ENCODE measurements at regions not wholly inside any gene's neighbourhood (a gene's known extent, or its start where the extent isn't known, plus 50 kb on each side); places are given as distances from the start of the nearest gene placed in this dataset.

- Histone ChIP-seq H3K4me3 (no peak overlapping the region), H3K27me3 (no peaks in the 10 kb centered on the region), H3K36me3 (ENCODE audit: low read depth, missing control alignments) (no peaks in the 10 kb centered on the region), H3K9me3 (no peaks in the 10 kb centered on the region), H3K27ac (no peak overlapping the region), H3K4me1 (no peaks in the 10 kb centered on the region)
- DNase-seq, result no peak
- WGBS, 2 donors, result 93 to 95% methylated on average over 5 of the region's 5 CpGs
- TF ChIP-seq, protein P1, sequence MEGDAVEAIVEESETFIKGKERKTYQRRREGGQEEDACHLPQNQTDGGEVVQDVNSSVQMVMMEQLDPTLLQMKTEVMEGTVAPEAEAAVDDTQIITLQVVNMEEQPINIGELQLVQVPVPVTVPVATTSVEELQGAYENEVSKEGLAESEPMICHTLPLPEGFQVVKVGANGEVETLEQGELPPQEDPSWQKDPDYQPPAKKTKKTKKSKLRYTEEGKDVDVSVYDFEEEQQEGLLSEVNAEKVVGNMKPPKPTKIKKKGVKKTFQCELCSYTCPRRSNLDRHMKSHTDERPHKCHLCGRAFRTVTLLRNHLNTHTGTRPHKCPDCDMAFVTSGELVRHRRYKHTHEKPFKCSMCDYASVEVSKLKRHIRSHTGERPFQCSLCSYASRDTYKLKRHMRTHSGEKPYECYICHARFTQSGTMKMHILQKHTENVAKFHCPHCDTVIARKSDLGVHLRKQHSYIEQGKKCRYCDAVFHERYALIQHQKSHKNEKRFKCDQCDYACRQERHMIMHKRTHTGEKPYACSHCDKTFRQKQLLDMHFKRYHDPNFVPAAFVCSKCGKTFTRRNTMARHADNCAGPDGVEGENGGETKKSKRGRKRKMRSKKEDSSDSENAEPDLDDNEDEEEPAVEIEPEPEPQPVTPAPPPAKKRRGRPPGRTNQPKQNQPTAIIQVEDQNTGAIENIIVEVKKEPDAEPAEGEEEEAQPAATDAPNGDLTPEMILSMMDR (IDR thresholded peaks at IDR 0.05), result no peak
- intact Hi-C loops (cut with DNase I; ENCODE audit: low total_unique reads), result no loop called here
Measured at GRCh38 chr12:63034601-63035000, 99.7 kb upstream of the PPM1H start.

GRCh38 chr12:63029676-63030075, 94.7 kb upstream of the PPM1H start:
- Histone ChIP-seq H3K4me1 (no peaks in the 10 kb centered on the region), H3K27ac (no peak overlapping the region), H3K27me3 (no peaks in the 10 kb centered on the region), H3K4me3 (no peak overlapping the region), H3K9me3 (no peaks in the 10 kb centered on the region), H3K36me3 (ENCODE audit: low read depth, missing control alignments) (no peaks in the 10 kb centered on the region)
- DNase-seq, result no peak
- 88 to 91% methylated on average over 2 of the region's 2 CpGs for WGBS, 2 donors
- intact Hi-C loops (cut with DNase I; ENCODE audit: low total_unique reads), result no loop called here
- TF ChIP-seq, protein P1 (IDR thresholded peaks at IDR 0.05), result no peak

- H3K4me3 ChIP-seq, result no peak overlapping the region
- no peaks in the 10 kb centered on the region for H3K4me1 ChIP-seq
- no peak for TF ChIP-seq POLR2A (IDR thresholded peaks at IDR 0.05)
- TF ChIP-seq, protein P1 (IDR thresholded peaks at IDR 0.05), result no peak
- no peak for DNase-seq
- H3K27ac ChIP-seq, result no peak overlapping the region
- intact Hi-C loops (cut with DNase I; ENCODE audit: low total_unique reads), result no loop called here
- no peaks in the 10 kb centered on the region for H3K27me3 ChIP-seq
- no peaks in the 10 kb centered on the region for H3K36me3 ChIP-seq (ENCODE audit: low read depth, missing control alignments)
- H3K9me3 ChIP-seq, result no peaks in the 10 kb centered on the region
Measured at GRCh38 chr12:63028951-63029350, 94.0 kb upstream of the PPM1H start.

- no peak for DNase-seq
- H3K9me3 ChIP-seq, result no peaks in the 10 kb centered on the region
- intact Hi-C loops (cut with DNase I; ENCODE audit: low total_unique reads), result no loop called here
- TF ChIP-seq, protein P1 (IDR thresholded peaks at IDR 0.05), result no peak
- TF ChIP-seq POLR2A (IDR thresholded peaks at IDR 0.05), result no peak
- no peaks in the 10 kb centered on the region for H3K27me3 ChIP-seq
- H3K27ac ChIP-seq, result no peak overlapping the region
- H3K4me3 ChIP-seq, result no peak overlapping the region
- no peaks in the 10 kb centered on the region for H3K36me3 ChIP-seq (ENCODE audit: low read depth, missing control alignments)
- no peaks in the 10 kb centered on the region for H3K4me1 ChIP-seq
Measured at GRCh38 chr12:63025116-63025515, 90.2 kb upstream of the PPM1H start.

DNA sequence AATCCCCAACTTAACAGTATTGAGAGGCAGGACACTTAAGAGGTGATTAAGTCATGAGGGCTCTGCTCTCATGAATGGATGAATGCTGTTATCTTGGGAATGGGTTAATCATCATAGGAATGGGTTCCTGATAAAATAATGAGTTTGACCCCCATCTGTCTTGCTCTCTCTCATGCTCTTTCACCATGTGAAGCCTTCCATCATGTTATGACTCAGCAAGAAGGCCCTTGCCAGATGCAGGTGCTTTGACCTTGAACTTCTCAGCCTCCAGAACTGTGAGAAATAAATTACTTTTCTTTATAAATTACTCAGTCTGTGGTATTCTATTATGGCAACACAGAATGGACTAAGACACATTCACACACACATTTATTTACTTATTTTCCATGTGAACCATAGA, 89.0 kb upstream of the PPM1H start:
- intact Hi-C loops (cut with DNase I; ENCODE audit: low total_unique reads), result no loop called here
- Histone ChIP-seq H3K27me3 (no peaks in the 10 kb centered on the region), H3K27ac (no peak overlapping the region), H3K4me3 (no peak overlapping the region), H3K36me3 (ENCODE audit: low read depth, missing control alignments) (no peaks in the 10 kb centered on the region), H3K4me1 (no peaks in the 10 kb centered on the region), H3K9me3 (no peaks in the 10 kb centered on the region)
- DNase-seq, result no peak
- no peak for TF ChIP-seq POLR2A (IDR thresholded peaks at IDR 0.05)
- TF ChIP-seq, protein P1 (IDR thresholded peaks at IDR 0.05), result no peak
